A673 (cell line): ENCODE measurements at regions not wholly inside any gene's neighbourhood (a gene's known extent, or its start where the extent isn't known, plus 50 kb on each side); places are given as distances from the start of the nearest gene placed in this dataset.
"Not testable (repeated sequence)": the region's sequence is repeated elsewhere in the genome, so short reads cannot be mapped to it uniquely, and the experiment has no call there.

Experiments
- BruUV-seq: library from RNA; stranded (reverse); fragments of 400-500 nt; replicated peaks from 2 replicates; lab custom pipeline; 2021; lab: Mats Ljungman, UMichigan
- CTCF ChIA-PET: fragments of 300-600 bp; sonication (Branson Sonifier 250); formaldehyde crosslinking; loops from one replicate; lab custom pipeline; 2022; ENCODE audit warnings: antibody characterized with exemption; lab: Charles Lee
- POLR2A ChIA-PET: fragments of 300-600 bp; sonication (Branson Sonifier 250); formaldehyde crosslinking; loops from one replicate; lab custom pipeline; 2022; ENCODE audit warnings: antibody characterized with exemption; ENCODE audit not compliant: low non-redundant PET; lab: Charles Lee
- DNase-seq: peaks from one replicate; pipeline ENCODE4 v3.0.0-alpha.2; 2015; ENCODE audit warnings: low spot score
- H3K27ac ChIP-seq: fragments of 200-600 bp; sonication (generic); 2 replicates; pipeline ENCODE4 v1.5.1; 2016; ENCODE audit warnings: mixed run types, low read depth, mild to moderate bottlenecking, mixed read lengths, antibody characterized with exemption, low read length; ENCODE audit not compliant: poor library complexity, severe bottlenecking
- H3K27me3 ChIP-seq: fragments of 200-600 bp; sonication (generic); replicated peaks from 2 replicates; pipeline ENCODE4 v1.6.1; 2017; ENCODE audit warnings: mixed run types, low read depth, mild to moderate bottlenecking, mixed read lengths, antibody characterized with exemption, low read length; ENCODE audit not compliant: insufficient read depth, poor library complexity
- H3K36me3 ChIP-seq: fragments of 200-600 bp; sonication (generic); 2 replicates; pipeline ENCODE4 v1.6.1; 2016; ENCODE audit warnings: mixed run types, mild to moderate bottlenecking, mixed read lengths, antibody characterized with exemption, low read length; ENCODE audit not compliant: insufficient read depth, poor library complexity, severe bottlenecking
- H3K4me1 ChIP-seq: fragments of 200-600 bp; sonication (generic); 2 replicates; pipeline ENCODE4 v1.6.1; 2017; ENCODE audit warnings: mixed run types, mild to moderate bottlenecking, mixed read lengths, antibody characterized with exemption, low read length; ENCODE audit not compliant: insufficient read depth, poor library complexity, severe bottlenecking
- H3K4me3 ChIP-seq: fragments of 200-600 bp; sonication (generic); 2 replicates; pipeline ENCODE4 v1.5.1; 2016; ENCODE audit warnings: low read depth, mixed run types, mild to moderate bottlenecking, mixed read lengths, low read length; ENCODE audit not compliant: poor library complexity, severe bottlenecking
- H3K9me3 ChIP-seq: fragments of 200-600 bp; sonication (generic); 2 replicates; pipeline ENCODE4 v1.6.1; 2016; ENCODE audit warnings: mixed run types, low read depth, mild to moderate bottlenecking, mixed read lengths, antibody characterized with exemption, low read length; ENCODE audit not compliant: poor library complexity, severe bottlenecking
- EZH2 ChIP-seq: fragments of 200-600 bp; sonication (generic); IDR thresholded peaks from 2 replicates; pipeline ENCODE4 v1.6.1; 2017; ENCODE audit warnings: borderline replicate concordance, low read depth, mild to moderate bottlenecking, mixed read lengths, antibody characterized with exemption, low read length; ENCODE audit not compliant: poor library complexity, severe bottlenecking
- intact Hi-C: fragments of 100-400 bp; cut with micrococcal nuclease; formaldehyde crosslinking; loops from one replicate; pipeline ENCODE4 v1.10.0; 2022; ENCODE audit not compliant: unreplicated experiment
- TF ChIP-seq, protein P1 (sequence below): fragments of 300-800, 200-600 bp; sonication (generic); conservative IDR thresholded peaks from 2 replicates; pipeline ENCODE4 v1.5.1; 2017; ENCODE audit warnings: low read depth, mild to moderate bottlenecking, antibody characterized with exemption, low read length, moderate library complexity, mixed read lengths

DNA sequence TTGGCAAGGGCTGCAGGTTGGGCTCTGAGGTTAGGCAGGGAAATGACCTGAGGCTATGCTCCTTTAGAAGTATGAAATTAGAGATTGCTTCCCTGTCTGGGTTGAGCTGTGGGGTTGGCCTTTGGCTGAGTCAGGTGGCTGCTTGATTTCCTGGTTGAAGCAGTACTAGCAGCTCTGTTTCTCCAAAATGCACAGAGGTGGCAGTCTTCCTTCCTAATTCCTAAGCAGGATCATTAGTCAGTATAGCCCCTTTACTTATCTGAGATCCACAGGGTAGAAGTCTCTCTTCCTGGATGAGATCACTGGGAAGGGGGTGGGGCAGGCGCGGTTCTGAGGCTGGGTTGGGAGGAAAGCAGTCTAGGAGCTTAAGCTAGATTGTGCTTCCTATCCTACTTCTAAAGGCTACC lies 1917.5 kb downstream of the LRRC4C start:
- ChIA-PET CTCF (interaction anchor here (1.2 kb wide), 1 partner anchor 25 kb away, joined by 4 read pairs; no protein-coding TSS in a partner anchor), POLR2A (no interaction called here)
- TF ChIP-seq EZH2, result no peak
- TF ChIP-seq, protein P1, sequence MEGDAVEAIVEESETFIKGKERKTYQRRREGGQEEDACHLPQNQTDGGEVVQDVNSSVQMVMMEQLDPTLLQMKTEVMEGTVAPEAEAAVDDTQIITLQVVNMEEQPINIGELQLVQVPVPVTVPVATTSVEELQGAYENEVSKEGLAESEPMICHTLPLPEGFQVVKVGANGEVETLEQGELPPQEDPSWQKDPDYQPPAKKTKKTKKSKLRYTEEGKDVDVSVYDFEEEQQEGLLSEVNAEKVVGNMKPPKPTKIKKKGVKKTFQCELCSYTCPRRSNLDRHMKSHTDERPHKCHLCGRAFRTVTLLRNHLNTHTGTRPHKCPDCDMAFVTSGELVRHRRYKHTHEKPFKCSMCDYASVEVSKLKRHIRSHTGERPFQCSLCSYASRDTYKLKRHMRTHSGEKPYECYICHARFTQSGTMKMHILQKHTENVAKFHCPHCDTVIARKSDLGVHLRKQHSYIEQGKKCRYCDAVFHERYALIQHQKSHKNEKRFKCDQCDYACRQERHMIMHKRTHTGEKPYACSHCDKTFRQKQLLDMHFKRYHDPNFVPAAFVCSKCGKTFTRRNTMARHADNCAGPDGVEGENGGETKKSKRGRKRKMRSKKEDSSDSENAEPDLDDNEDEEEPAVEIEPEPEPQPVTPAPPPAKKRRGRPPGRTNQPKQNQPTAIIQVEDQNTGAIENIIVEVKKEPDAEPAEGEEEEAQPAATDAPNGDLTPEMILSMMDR, result no peak
- Histone ChIP-seq H3K27ac (no peak overlapping the region), H3K9me3 (no peaks in the 10 kb centered on the region), H3K4me1 (no peaks in the 10 kb centered on the region), H3K4me3 (no peak overlapping the region), H3K27me3 (no peaks in the 10 kb centered on the region), H3K36me3 (no peaks in the 10 kb centered on the region)
- intact Hi-C loops, result no loop called here
- DNase-seq, result peak; percentile 28
- BruUV-seq, result no TSS peak

DNA sequence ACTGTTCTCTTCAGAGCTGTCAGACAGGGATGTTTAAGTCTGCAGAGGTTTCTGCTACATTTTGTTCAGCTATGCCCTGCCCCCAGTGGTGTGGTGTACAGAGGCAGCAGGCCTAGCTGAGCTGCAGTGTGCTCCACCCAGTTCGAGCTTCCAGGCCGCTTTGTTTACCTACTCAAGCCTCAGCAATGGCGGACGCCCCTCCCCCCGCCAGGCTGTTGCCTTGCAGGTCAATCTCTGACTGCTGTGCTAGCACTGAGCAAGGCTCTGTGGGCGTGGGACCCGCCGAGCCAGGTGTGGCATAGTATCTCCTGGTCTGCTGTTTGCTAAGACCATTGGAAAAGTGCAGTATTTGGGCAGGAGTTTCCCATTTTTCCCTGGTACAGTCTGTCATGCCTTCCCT lies 1923.1 kb downstream of the LRRC4C start:
- H3K27me3 ChIP-seq, H3K4me3 ChIP-seq, CTCF ChIA-PET, H3K36me3 ChIP-seq, H3K9me3 ChIP-seq, BruUV-seq, H3K4me1 ChIP-seq, H3K27ac ChIP-seq, intact Hi-C loops, POLR2A ChIA-PET, DNase-seq: not testable (repeated sequence)
